NT2/D1 (cell line): ENCODE measurements at regions not wholly inside any gene's neighbourhood (a gene's known extent, or its start where the extent isn't known, plus 50 kb on each side); places are given as distances from the start of the nearest gene placed in this dataset.

ENCODE experiments used
- YY1 ChIP-seq: IDR thresholded peaks from 2 replicates; pipeline ENCODE4 v1.6.1; 2011; ENCODE audit not compliant: insufficient read length, insufficient read depth
- ZNF274 ChIP-seq: IDR thresholded peaks from 2 replicates; pipeline ENCODE4 v1.6.1; 2011; ENCODE audit warnings: mild to moderate bottlenecking, low read depth, low read length

- no peak for TF ChIP-seq YY1
- TF ChIP-seq ZNF274 = no peak
Measured at GRCh38 chr3:27575499-27575898, 91.3 kb upstream of the SLC4A7 start.
